Osteoblast (primary cell): ENCODE measurements at regions not wholly inside any gene's neighbourhood (a gene's known extent, or its start where the extent isn't known, plus 50 kb on each side); places are given as distances from the start of the nearest gene placed in this dataset.

Experiments
- DNase-seq: peaks from one replicate; pipeline ENCODE4 v3.0.0; 2011; ENCODE audit warnings: low spot score, mixed read lengths; ENCODE audit not compliant: insufficient read length; ENCODE audit errors: missing footprints
- H2AFZ ChIP-seq: 2 replicates; pipeline ENCODE4 v1.6.0; 2011; ENCODE audit warnings: mild to moderate bottlenecking, low read length
- H3K27ac ChIP-seq: 2 replicates; pipeline ENCODE4 v1.5.1; 2011; ENCODE audit warnings: mild to moderate bottlenecking, low read depth, low read length, moderate library complexity
- H3K27me3 ChIP-seq: 2 replicates; pipeline ENCODE4 v1.6.0; 2012; ENCODE audit warnings: mild to moderate bottlenecking, control low read depth, inconsistent platforms, low read length, moderate library complexity; ENCODE audit not compliant: insufficient read depth
- H3K36me3 ChIP-seq: 2 replicates; pipeline ENCODE4 v1.5.1; 2011; ENCODE audit warnings: mild to moderate bottlenecking, low read length, control low read depth, moderate library complexity; ENCODE audit not compliant: insufficient read depth
- H3K4me1 ChIP-seq: 2 replicates; pipeline ENCODE4 v1.5.1; 2011; ENCODE audit warnings: mild to moderate bottlenecking, low read length, control low read depth, moderate library complexity; ENCODE audit not compliant: insufficient read depth
- H3K4me2 ChIP-seq: 2 replicates; pipeline ENCODE4 v1.6.0; 2011; ENCODE audit warnings: mild to moderate bottlenecking, low read length; ENCODE audit not compliant: insufficient read depth
- H3K4me3 ChIP-seq: fragments of 200-600 bp; sonication (generic); 3 replicates; pipeline ENCODE4 v1.5.1; 2012; ENCODE audit warnings: mild to moderate bottlenecking, low read length, inconsistent platforms; ENCODE audit not compliant: insufficient read depth
- H3K79me2 ChIP-seq: 2 replicates; pipeline ENCODE4 v1.6.0; 2012; ENCODE audit warnings: mild to moderate bottlenecking, low read length, control low read depth, inconsistent platforms; ENCODE audit not compliant: insufficient read depth
- H3K9me3 ChIP-seq: 2 replicates; pipeline ENCODE4 v1.5.1; 2011; ENCODE audit warnings: low read depth, low read length, control low read depth
- H4K20me1 ChIP-seq: 2 replicates; pipeline ENCODE4 v1.6.0; 2012; ENCODE audit warnings: mild to moderate bottlenecking, low read length, control low read depth; ENCODE audit not compliant: insufficient read depth
- TF ChIP-seq, protein P1 (sequence below): IDR thresholded peaks from 2 replicates; pipeline ENCODE4 v1.5.1; 2011; ENCODE audit warnings: mild to moderate bottlenecking, low read depth, low read length, moderate library complexity; ENCODE audit errors: extremely low read depth

DNA sequence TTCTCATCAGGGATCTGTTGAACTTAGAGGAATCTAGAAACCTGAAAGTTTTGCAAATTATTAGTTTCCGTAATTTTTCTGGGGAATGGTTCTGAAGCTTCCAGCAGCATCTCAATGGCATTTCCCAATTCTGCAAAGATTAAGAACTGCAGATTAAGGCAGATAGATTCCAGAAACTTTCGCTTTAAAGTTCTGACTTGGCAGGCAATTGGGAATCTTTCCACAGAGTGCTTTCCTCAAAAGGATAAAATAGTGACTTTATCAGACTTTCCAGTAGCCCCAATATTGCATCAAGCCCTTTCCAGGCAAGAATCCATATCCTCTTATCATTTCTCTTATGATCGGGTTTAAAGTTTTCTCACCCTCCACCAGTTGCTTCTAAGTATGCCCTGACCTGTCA is 261.1 kb downstream of the FNDC1 start:
- Histone ChIP-seq H3K4me2 (no peak overlapping the region), H3K27me3 (no peaks in the 10 kb centered on the region), H3K27ac (no peak overlapping the region), H4K20me1 (no peaks in the 10 kb centered on the region), H3K36me3 (no peaks in the 10 kb centered on the region), H2AFZ (no peak overlapping the region), H3K79me2 (no peaks in the 10 kb centered on the region), H3K4me1 (no peaks in the 10 kb centered on the region), H3K9me3 (peaks cover 4% of the 10 kb centered on the region), H3K4me3 (no peak overlapping the region)
- TF ChIP-seq, protein P1, sequence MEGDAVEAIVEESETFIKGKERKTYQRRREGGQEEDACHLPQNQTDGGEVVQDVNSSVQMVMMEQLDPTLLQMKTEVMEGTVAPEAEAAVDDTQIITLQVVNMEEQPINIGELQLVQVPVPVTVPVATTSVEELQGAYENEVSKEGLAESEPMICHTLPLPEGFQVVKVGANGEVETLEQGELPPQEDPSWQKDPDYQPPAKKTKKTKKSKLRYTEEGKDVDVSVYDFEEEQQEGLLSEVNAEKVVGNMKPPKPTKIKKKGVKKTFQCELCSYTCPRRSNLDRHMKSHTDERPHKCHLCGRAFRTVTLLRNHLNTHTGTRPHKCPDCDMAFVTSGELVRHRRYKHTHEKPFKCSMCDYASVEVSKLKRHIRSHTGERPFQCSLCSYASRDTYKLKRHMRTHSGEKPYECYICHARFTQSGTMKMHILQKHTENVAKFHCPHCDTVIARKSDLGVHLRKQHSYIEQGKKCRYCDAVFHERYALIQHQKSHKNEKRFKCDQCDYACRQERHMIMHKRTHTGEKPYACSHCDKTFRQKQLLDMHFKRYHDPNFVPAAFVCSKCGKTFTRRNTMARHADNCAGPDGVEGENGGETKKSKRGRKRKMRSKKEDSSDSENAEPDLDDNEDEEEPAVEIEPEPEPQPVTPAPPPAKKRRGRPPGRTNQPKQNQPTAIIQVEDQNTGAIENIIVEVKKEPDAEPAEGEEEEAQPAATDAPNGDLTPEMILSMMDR, result no peak
- DNase-seq, result no peak

DNA sequence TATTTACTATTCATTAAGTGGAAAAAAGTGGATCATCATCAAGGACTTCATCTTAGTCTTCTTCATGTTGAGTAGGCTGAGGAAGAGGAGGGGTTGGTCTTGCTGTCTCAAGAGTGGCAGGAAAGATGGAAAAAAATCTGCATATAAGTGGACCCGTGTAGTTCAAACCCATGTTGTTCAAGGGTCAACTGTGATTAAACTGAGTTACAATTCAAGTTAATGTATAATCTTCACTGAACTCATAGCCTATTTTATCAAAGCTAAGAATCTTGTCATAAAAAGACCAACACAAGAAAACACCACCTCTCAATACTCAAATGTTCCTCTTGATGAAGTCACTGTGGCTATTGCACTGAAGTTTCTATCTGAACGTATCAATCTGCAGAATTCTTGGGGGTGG is 260.2 kb downstream of the FNDC1 start:
- H3K4me1 ChIP-seq, result no peaks in the 10 kb centered on the region
- peaks cover 4% of the 10 kb centered on the region for H3K9me3 ChIP-seq
- no peak for DNase-seq
- H3K4me2 ChIP-seq, result no peak overlapping the region
- TF ChIP-seq, protein P1, result no peak
- H3K4me3 ChIP-seq, result no peak overlapping the region
- no peaks in the 10 kb centered on the region for H4K20me1 ChIP-seq
- H3K27ac ChIP-seq, result no peak overlapping the region
- no peaks in the 10 kb centered on the region for H3K36me3 ChIP-seq
- no peaks in the 10 kb centered on the region for H3K27me3 ChIP-seq
- H2AFZ ChIP-seq, result no peak overlapping the region
- H3K79me2 ChIP-seq, result no peaks in the 10 kb centered on the region

DNA sequence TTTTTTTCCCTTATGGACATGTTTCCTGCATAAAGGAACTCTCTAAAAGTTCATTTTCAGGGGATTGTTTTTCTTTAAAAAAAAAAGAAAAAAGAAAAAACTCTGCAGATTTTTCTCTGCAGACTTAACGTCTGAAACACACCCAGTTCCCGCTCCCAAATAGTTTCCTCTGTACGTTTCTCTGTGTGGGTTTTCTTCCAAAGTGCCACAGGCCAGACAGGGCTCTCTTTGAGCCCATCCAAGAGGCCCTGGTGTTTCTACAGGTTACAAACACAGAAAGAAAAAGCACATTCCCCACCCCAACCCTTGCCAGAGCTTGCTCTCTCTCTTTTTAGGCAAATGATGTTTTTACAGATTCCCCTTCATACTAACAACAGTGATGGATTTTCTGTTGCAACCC is 258.6 kb downstream of the FNDC1 start:
- no peaks in the 10 kb centered on the region for H3K79me2 ChIP-seq
- no peak overlapping the region for H2AFZ ChIP-seq
- no peak for DNase-seq
- no peak overlapping the region for H3K4me3 ChIP-seq
- H3K4me2 ChIP-seq, result no peak overlapping the region
- no peak overlapping the region for H3K27ac ChIP-seq
- TF ChIP-seq, protein P1, result no peak
- H3K4me1 ChIP-seq, result no peaks in the 10 kb centered on the region
- H3K27me3 ChIP-seq, result no peaks in the 10 kb centered on the region
- H4K20me1 ChIP-seq, result no peaks in the 10 kb centered on the region
- H3K36me3 ChIP-seq, result no peaks in the 10 kb centered on the region
- no peaks in the 10 kb centered on the region for H3K9me3 ChIP-seq

DNA sequence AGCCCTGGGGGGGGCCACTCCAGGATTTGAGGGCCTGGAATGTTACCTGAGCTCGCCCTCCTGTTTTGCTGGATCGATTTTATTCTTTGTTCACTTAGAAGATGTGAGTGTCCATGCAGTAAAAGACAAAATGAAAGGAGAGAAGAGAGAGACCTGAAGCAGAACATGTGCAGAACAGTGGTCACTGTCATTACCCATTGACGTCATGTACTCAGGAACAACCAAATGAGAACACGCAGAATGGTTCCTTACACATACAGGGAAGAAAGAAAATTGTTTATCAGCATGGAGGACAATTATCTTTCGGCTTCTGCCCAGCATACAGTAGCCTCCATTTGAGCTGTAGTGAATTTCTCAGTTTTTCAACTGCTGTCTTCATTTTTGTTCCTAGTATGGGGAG is 258.1 kb downstream of the FNDC1 start:
- no peaks in the 10 kb centered on the region for H3K4me1 ChIP-seq
- no peaks in the 10 kb centered on the region for H3K9me3 ChIP-seq
- H2AFZ ChIP-seq, result no peak overlapping the region
- H4K20me1 ChIP-seq, result no peaks in the 10 kb centered on the region
- DNase-seq, result no peak
- H3K36me3 ChIP-seq, result no peaks in the 10 kb centered on the region
- TF ChIP-seq, protein P1, result no peak
- H3K4me2 ChIP-seq, result no peak overlapping the region
- H3K27me3 ChIP-seq, result no peaks in the 10 kb centered on the region
- no peak overlapping the region for H3K27ac ChIP-seq
- no peaks in the 10 kb centered on the region for H3K79me2 ChIP-seq
- H3K4me3 ChIP-seq, result no peak overlapping the region
